GM19395 (cell line): ENCODE measurements at regions not wholly inside any gene's neighbourhood (a gene's known extent, or its start where the extent isn't known, plus 50 kb on each side); places are given as distances from the start of the nearest gene placed in this dataset.
"Not testable (repeated sequence)": the region's sequence is repeated elsewhere in the genome, so short reads cannot be mapped to it uniquely, and the experiment has no call there.

Experiments
- ATAC-seq: cut with Tn5 transposase; IDR thresholded peaks from one replicate; pipeline ENCODE4 v1.9.1; 2021; ENCODE audit warnings: mild to moderate bottlenecking, moderate library complexity; ENCODE audit not compliant: unreplicated experiment

GRCh38 chr5:74406844-74407243 is 233.7 kb downstream of the ENC1 start:
- ATAC-seq = no peak

- no peak for ATAC-seq
Measured at GRCh38 chr5:74405593-74405992, 234.9 kb downstream of the ENC1 start.

- no peak for ATAC-seq
Measured at GRCh38 chr5:74404574-74405508, 235.7 kb downstream of the ENC1 start.

- no peak for ATAC-seq
Measured at GRCh38 chr5:74403771-74404170, 236.8 kb downstream of the ENC1 start.

- no peak for ATAC-seq
Measured at GRCh38 chr5:74402553-74402952, 238.0 kb downstream of the ENC1 start.

GRCh38 chr5:74401946-74402320 is 238.6 kb downstream of the ENC1 start:
- no peak for ATAC-seq

- ATAC-seq = no peak
Measured at GRCh38 chr5:74401281-74401945, 239.1 kb downstream of the ENC1 start.

GRCh38 chr5:74400067-74400466 is 240.5 kb downstream of the ENC1 start:
- no peak for ATAC-seq

- ATAC-seq = no peak
Measured at GRCh38 chr5:74396913-74397622, 243.5 kb downstream of the ENC1 start.

GRCh38 chr5:74394916-74395880 is 245.3 kb downstream of the ENC1 start:
- ATAC-seq = no peak

- ATAC-seq = no peak
Measured at GRCh38 chr5:74394528-74394915, 246.0 kb downstream of the ENC1 start.

GRCh38 chr5:74393943-74394342 is 246.6 kb downstream of the ENC1 start:
- no peak for ATAC-seq

GRCh38 chr5:74392711-74393351 is 247.7 kb downstream of the ENC1 start:
- ATAC-seq = no peak

GRCh38 chr5:74391410-74391809 is 249.1 kb downstream of the ENC1 start:
- no peak for ATAC-seq

GRCh38 chr5:74390822-74391221 is 249.7 kb downstream of the ENC1 start:
- ATAC-seq = no peak

GRCh38 chr5:74390306-74390637 is 250.3 kb downstream of the ENC1 start:
- no peak for ATAC-seq

GRCh38 chr5:74389531-74390305 is 250.8 kb downstream of the ENC1 start:
- no peak for ATAC-seq

GRCh38 chr5:74388411-74388810 is 252.1 kb downstream of the ENC1 start:
- not testable (repeated sequence) for ATAC-seq

GRCh38 chr5:74386571-74387334 is 253.8 kb downstream of the ENC1 start:
- no peak for ATAC-seq
